ENCODE measurements at regions not wholly inside any gene's neighbourhood (a gene's known extent, or its start where the extent isn't known, plus 50 kb on each side); places are given as distances from the start of the nearest gene placed in this dataset.

DNA sequence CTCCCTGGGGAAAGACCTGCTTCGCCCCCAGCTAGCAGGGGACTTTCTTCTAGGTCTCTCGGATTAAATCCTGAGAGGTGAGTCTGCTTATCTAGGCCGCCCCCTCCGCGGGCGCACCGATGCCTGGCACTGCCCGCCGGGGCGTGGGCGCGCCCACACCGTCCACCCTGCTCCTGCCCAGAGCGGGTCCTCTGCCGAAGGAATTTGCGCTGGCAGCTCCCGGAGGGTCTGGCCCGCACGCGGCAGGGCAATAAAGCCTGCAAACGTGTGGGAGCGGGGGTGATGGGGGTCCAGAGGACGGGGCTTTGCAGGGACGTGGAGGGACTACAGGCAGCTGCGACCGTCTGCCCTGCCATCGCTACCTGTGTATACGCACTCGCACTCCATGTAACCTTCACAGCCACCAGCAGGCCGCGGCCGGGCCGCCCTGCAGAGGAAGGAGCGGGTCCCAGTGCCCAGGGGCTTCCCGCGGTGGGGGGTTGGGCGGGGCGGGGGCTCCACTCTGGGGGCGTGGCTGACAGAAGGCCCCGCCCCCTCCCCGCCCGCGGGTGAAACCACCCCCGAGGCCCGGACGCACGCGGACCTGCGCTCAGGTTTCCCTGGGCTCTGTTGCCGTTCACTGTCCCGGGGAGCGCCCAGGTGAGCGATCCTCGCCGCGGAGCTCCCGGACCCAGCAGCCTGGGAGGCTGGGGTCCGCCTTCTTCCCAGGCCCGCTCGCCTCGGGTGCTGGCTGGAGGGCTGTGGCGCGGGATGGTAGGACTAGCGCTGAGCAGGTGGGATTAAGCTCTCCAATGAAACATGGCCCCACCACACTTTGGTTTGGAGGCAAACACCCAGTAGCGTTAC is 174.5 kb upstream of the HS6ST1 start:
- DNase-seq (ENCODE audit: low read depth), result no peak
- TF ChIP-seq, protein P1, sequence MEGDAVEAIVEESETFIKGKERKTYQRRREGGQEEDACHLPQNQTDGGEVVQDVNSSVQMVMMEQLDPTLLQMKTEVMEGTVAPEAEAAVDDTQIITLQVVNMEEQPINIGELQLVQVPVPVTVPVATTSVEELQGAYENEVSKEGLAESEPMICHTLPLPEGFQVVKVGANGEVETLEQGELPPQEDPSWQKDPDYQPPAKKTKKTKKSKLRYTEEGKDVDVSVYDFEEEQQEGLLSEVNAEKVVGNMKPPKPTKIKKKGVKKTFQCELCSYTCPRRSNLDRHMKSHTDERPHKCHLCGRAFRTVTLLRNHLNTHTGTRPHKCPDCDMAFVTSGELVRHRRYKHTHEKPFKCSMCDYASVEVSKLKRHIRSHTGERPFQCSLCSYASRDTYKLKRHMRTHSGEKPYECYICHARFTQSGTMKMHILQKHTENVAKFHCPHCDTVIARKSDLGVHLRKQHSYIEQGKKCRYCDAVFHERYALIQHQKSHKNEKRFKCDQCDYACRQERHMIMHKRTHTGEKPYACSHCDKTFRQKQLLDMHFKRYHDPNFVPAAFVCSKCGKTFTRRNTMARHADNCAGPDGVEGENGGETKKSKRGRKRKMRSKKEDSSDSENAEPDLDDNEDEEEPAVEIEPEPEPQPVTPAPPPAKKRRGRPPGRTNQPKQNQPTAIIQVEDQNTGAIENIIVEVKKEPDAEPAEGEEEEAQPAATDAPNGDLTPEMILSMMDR (conservative IDR thresholded peaks at IDR 0.05; ENCODE audit: low read depth, low read length), result no peak
- no peak overlapping the region for H3K4me3 ChIP-seq (ENCODE audit: low read depth, low read length)

DNA sequence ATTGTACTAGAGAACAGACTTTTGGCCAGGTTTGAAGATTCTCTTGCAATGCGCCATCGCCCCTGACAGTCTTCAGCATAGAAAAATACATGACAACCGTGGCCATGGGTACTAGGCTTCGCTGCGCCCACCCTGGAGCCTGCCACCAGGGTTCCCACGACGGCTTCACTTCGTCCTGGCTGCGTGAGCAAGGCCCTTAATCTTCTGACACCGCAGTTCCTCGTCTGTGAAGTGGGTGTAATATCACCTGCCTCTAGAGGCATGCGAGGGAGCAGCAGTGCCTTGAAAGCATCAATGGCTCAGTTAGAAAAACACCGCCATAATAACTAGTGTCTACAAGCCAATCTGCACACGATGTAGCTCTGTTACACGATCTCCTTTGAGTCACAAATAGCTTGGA is 175.2 kb upstream of the HS6ST1 start:
- no peak for DNase-seq (ENCODE audit: low read depth)
- H3K4me3 ChIP-seq (ENCODE audit: low read depth, low read length), result no peak overlapping the region
- TF ChIP-seq, protein P1 (conservative IDR thresholded peaks at IDR 0.05; ENCODE audit: low read depth, low read length), result no peak

DNA sequence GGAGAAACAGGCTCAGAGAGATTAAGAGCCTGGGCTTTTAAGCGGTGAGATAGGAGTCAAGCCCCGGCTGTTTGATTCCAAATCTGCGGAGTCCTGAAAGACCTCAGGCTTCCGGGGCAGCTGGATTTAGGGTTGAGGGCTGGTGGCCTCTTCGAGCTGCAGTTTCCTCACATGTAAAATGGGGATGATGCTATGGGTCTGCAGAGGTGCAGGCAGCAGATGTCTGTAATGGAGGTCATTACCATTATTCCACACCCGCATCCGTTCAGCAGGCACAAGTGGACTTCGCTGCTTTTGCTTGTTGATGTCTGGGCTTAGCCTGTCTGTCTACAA is 175.6 kb upstream of the HS6ST1 start:
- H3K4me3 ChIP-seq (ENCODE audit: low read depth, low read length), result no peak overlapping the region
- DNase-seq (ENCODE audit: low read depth), result peak; percentile 5
- TF ChIP-seq, protein P1 (conservative IDR thresholded peaks at IDR 0.05; ENCODE audit: low read depth, low read length), result no peak

DNA sequence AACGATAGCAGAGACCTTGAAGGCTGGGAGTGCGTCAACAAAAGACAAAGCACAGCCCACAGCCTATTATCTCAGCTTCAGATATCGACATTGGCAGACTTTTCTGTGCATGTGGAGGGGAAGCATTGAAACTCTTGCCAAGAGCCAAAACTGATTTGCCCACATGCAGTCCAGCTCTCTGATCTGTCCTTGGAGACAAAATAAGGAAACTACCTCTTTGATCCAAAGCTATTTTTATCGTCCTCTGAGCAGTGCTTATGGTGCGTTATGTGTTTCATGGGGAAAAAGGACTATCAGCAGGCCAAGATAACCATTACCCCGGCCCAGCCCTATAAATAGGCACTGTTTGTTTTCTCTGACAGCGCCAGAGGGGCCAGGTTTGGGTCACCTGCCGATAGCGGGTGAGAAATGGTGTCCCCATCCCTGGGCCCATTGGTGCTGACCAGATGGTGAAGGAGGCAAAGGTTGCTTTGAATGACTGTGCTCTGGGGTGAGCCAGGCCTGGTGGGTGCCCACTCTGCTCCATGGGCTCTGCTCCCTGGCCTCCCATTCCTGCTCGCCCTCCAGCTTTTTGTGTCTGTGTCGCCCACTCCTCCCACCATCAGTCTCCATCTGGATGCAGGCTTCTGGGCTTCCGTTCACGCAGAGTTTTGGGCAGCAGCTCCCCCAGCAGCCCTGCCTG is 176.1 kb upstream of the HS6ST1 start:
- DNase-seq (ENCODE audit: low read depth), result no peak
- H3K4me3 ChIP-seq (ENCODE audit: low read depth, low read length), result no peak overlapping the region
- TF ChIP-seq, protein P1 (conservative IDR thresholded peaks at IDR 0.05; ENCODE audit: low read depth, low read length), result no peak

DNA sequence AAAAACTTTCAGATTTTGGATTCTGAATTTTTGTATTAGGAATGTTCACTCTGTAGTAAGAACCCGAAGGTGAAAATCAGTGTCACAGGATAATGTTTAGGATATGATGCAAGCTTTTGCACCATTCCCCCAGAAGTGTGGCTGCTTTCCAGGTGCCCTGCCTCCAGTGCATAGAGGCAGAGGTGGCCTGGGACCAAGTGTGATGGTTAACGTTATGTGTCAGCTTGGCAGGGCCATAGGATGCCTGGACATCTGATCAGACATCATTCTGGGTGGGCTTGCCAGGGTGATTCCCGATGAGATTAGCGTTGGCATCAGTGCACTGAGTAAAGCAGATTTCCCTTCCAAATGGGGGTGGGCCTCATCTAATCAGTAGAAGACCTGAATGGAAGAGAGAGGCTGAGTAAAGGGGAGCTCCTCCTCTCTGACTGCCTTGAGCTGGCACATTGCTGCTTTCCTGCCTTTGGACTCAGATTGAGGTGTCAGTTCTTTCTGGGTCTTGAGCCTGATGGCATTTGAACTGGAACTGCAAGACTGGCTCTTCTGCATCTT is 177.4 kb upstream of the HS6ST1 start:
- TF ChIP-seq, protein P1 (conservative IDR thresholded peaks at IDR 0.05; ENCODE audit: low read depth, low read length), result no peak
- DNase-seq (ENCODE audit: low read depth), result no peak
- H3K4me3 ChIP-seq (ENCODE audit: low read depth, low read length), result no peak overlapping the region

DNA sequence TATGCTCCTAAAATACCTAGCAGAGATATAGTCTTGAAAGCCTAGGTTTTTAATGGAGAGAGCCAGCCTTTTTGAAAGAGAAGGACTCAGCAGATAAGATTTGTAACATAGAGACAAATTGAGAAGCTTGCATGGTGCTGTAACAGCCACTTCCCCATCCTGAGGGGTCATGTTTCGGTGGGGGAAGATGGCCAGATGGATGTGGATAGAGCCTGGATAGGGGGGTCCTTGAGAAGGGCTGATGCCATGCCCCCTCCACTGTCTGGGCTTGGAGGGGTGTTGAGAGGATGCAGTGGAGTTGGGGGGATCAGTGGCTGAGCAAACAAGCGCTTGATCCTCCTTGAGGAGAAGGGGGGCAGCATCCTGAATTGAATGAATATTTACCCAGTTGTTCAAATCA is 178.0 kb upstream of the HS6ST1 start:
- TF ChIP-seq, protein P1 (conservative IDR thresholded peaks at IDR 0.05; ENCODE audit: low read depth, low read length), result no peak
- DNase-seq (ENCODE audit: low read depth), result no peak
- H3K4me3 ChIP-seq (ENCODE audit: low read depth, low read length), result no peak overlapping the region

Data from choroid plexus epithelial cell (primary cell).